IPS DF 4.7 (cell line): ENCODE measurements at regions not wholly inside any gene's neighbourhood (a gene's known extent, or its start where the extent isn't known, plus 50 kb on each side); places are given as distances from the start of the nearest gene placed in this dataset.

Experiments
- DNase-seq: peaks from one replicate; pipeline ENCODE4 v3.0.0-alpha.2; 2013; ENCODE audit warnings: low spot score; ENCODE audit errors: extremely low read depth

- no peak for DNase-seq
Observed at GRCh38 chr7:125568799-125569198, 639.2 kb upstream of the POT1 start.

- no peak for DNase-seq
Observed at GRCh38 chr7:125567686-125568085, 638.1 kb upstream of the POT1 start.

GRCh38 chr7:125563964-125564529, 634.4 kb upstream of the POT1 start:
- DNase-seq: no peak

- no peak for DNase-seq
Observed at GRCh38 chr7:125563557-125563956, 633.9 kb upstream of the POT1 start.

- DNase-seq: no peak
Observed at GRCh38 chr7:125561006-125561405, 631.4 kb upstream of the POT1 start.

- DNase-seq: no peak
Observed at GRCh38 chr7:125559921-125560320, 630.3 kb upstream of the POT1 start.

- DNase-seq: no peak
Observed at GRCh38 chr7:125555916-125556315, 626.3 kb upstream of the POT1 start.

- DNase-seq: no peak
Observed at GRCh38 chr7:125551008-125551407, 621.4 kb upstream of the POT1 start.

GRCh38 chr7:125547505-125547904, 617.9 kb upstream of the POT1 start:
- DNase-seq: no peak

GRCh38 chr7:125530553-125530952, 600.9 kb upstream of the POT1 start:
- no peak for DNase-seq

GRCh38 chr7:125529249-125529648, 599.6 kb upstream of the POT1 start:
- no peak for DNase-seq

GRCh38 chr7:125526958-125527357, 597.3 kb upstream of the POT1 start:
- no peak for DNase-seq

- no peak for DNase-seq
Observed at GRCh38 chr7:125526092-125526491, 596.5 kb upstream of the POT1 start.

- DNase-seq: no peak
Observed at GRCh38 chr7:125516194-125516593, 586.6 kb upstream of the POT1 start.

- DNase-seq: no peak
Observed at GRCh38 chr7:125512373-125512772, 582.7 kb upstream of the POT1 start.

- DNase-seq: no peak
Observed at GRCh38 chr7:125511310-125511709, 581.7 kb upstream of the POT1 start.

GRCh38 chr7:125506331-125506730, 576.7 kb upstream of the POT1 start:
- DNase-seq: no peak

- no peak for DNase-seq
Observed at GRCh38 chr7:125504848-125505247, 575.2 kb upstream of the POT1 start.

- no peak for DNase-seq
Observed at GRCh38 chr7:125495997-125496396, 566.4 kb upstream of the POT1 start.

- no peak for DNase-seq
Observed at GRCh38 chr7:125492521-125492920, 562.9 kb upstream of the POT1 start.

GRCh38 chr7:125491137-125491536, 561.5 kb upstream of the POT1 start:
- DNase-seq: no peak

- no peak for DNase-seq
Observed at GRCh38 chr7:125490167-125490566, 560.5 kb upstream of the POT1 start.

- DNase-seq: no peak
Observed at GRCh38 chr7:125485223-125485622, 555.6 kb upstream of the POT1 start.

- no peak for DNase-seq
Observed at GRCh38 chr7:125484755-125485154, 555.1 kb upstream of the POT1 start.
